H1 (cell line): ENCODE measurements at regions not wholly inside any gene's neighbourhood (a gene's known extent, or its start where the extent isn't known, plus 50 kb on each side); places are given as distances from the start of the nearest gene placed in this dataset.

ENCODE experiments used
- CTCF ChIA-PET: fragments of 300-600 bp; sonication (Branson Sonifier 250); formaldehyde crosslinking; loops from one replicate; lab custom pipeline; 2021; ENCODE audit not compliant: partially characterized antibody; lab: Charles Lee
- POLR2A ChIA-PET: fragments of 300-600 bp; sonication (Branson Sonifier 250); formaldehyde crosslinking; loops from one replicate; lab custom pipeline; 2021; ENCODE audit warnings: inconsistent platforms; ENCODE audit not compliant: partially characterized antibody; lab: Charles Lee
- DNase-seq, 2 experiments: peaks; one replicate each; pipeline versions ENCODE4 v3.0.0 to v3.0.0-alpha.2; 2010 to 2022; ENCODE audit warnings: low spot score in 2 of 2, low read depth in 1 of 2, mixed read lengths in 1 of 2
- FAIRE-seq: peaks from 2 replicates; lab custom pipeline; 2011; peaks lifted over from hg19 to GRCh38; lab: Jason Lieb, UNC
- H2AFZ ChIP-seq: 2 replicates; pipeline ENCODE4 v1.8.1; 2012; ENCODE audit warnings: low read length, inconsistent platforms
- H2AK5ac ChIP-seq: 2 replicates; pipeline ENCODE4 v1.6.1; 2013; ENCODE audit warnings: low read depth, low read length
- H2BK120ac ChIP-seq: replicated peaks from 2 replicates; pipeline ENCODE3; 2013; ENCODE audit warnings: low read depth, low read length, inconsistent platforms
- H2BK12ac ChIP-seq: 2 replicates; pipeline ENCODE4 v1.6.1; 2013; ENCODE audit warnings: low read depth, low read length
- H2BK15ac ChIP-seq: 2 replicates; pipeline ENCODE4 v1.6.1; 2013; ENCODE audit warnings: low read length
- H2BK20ac ChIP-seq: 2 replicates; pipeline ENCODE4 v1.6.1; 2013; ENCODE audit warnings: low read length
- H2BK5ac ChIP-seq: 2 replicates; pipeline ENCODE4 v1.6.1; 2013; ENCODE audit warnings: low read depth, low read length
- H3K14ac ChIP-seq: 2 replicates; pipeline ENCODE4 v1.6.1; 2013; ENCODE audit warnings: inconsistent platforms; ENCODE audit not compliant: insufficient read length
- H3K18ac ChIP-seq: 2 replicates; pipeline ENCODE4 v1.6.1; 2013; ENCODE audit warnings: low read length; ENCODE audit errors: extremely low read depth
- H3K23ac ChIP-seq: 2 replicates; pipeline ENCODE4 v1.6.1; 2013; ENCODE audit warnings: inconsistent platforms; ENCODE audit not compliant: insufficient read length
- H3K23me2 ChIP-seq: 2 replicates; pipeline ENCODE4 v1.6.1; 2013; ENCODE audit warnings: low read depth, low read length
- H3K27ac ChIP-seq: 2 replicates; pipeline ENCODE4 v1.6.1; 2011; ENCODE audit warnings: low read depth, low read length, inconsistent platforms
- H3K27me3 ChIP-seq, 4 experiments: replicated peaks in 1 of 4; 1 replicate in 1 of 4; 2 replicates in 3 of 4; pipeline versions ENCODE4 v1.6.1 to v1.8.1; 2011 to 2013; ENCODE audit warnings: low read length in 3 of 4, mild to moderate bottlenecking in 3 of 4, inconsistent platforms in 2 of 4, mixed read lengths in 2 of 4, moderate library complexity in 1 of 4; ENCODE audit not compliant: control insufficient read depth in 3 of 4, insufficient read depth in 3 of 4; ENCODE audit errors: extremely low read depth in 1 of 4
- H3K36me3 ChIP-seq, 4 experiments: 2 replicates each; pipeline versions ENCODE4 v1.6.1 to v1.8.1; 2011 to 2013; ENCODE audit warnings: mild to moderate bottlenecking in 4 of 4, low read length in 3 of 4, moderate library complexity in 2 of 4, control low read depth in 1 of 4, inconsistent platforms in 1 of 4; ENCODE audit not compliant: insufficient read depth in 4 of 4, control insufficient read depth in 2 of 4
- H3K4ac ChIP-seq: replicated peaks from 2 replicates; pipeline ENCODE3; 2013; ENCODE audit warnings: low read length, low read depth, mixed read lengths, inconsistent platforms; ENCODE audit not compliant: insufficient read length
- H3K4me1 ChIP-seq, 4 experiments: replicated peaks in 1 of 4; 1 replicate in 1 of 4; 2 replicates in 3 of 4; pipeline versions ENCODE4 v1.6.1 to v1.8.1; 2011 to 2013; ENCODE audit warnings: low read length in 3 of 4, inconsistent platforms in 2 of 4, mixed read lengths in 1 of 4; ENCODE audit not compliant: insufficient read depth in 4 of 4, control insufficient read depth in 3 of 4
- H3K4me2 ChIP-seq, 2 experiments: 2 replicates each; pipeline versions ENCODE4 v1.6.1 to v1.8.1; 2011 to 2013; ENCODE audit warnings: low read depth in 2 of 2, low read length in 2 of 2, control low read depth in 1 of 2, inconsistent platforms in 1 of 2, mild to moderate bottlenecking in 1 of 2; ENCODE audit not compliant: insufficient read depth in 1 of 2
- H3K4me3 ChIP-seq, 4 experiments: fragments of 200-600, 300-600 bp in 1 of 4; sonication (generic), shearing (Covaris generic), sonication (Bioruptor Twin) in 1 of 4; 2 replicates each; pipeline versions ENCODE4 v1.5.1 to v1.8.1; 2011 to 2016; ENCODE audit warnings: low read length in 4 of 4, low read depth in 3 of 4, control low read depth in 2 of 4, inconsistent platforms in 2 of 4, mild to moderate bottlenecking in 2 of 4, mixed read lengths in 1 of 4, moderate library complexity in 1 of 4; ENCODE audit not compliant: insufficient read depth in 2 of 4; ENCODE audit errors: extremely low read depth in 1 of 4
- H3K56ac ChIP-seq: replicated peaks from 2 replicates; pipeline ENCODE3; 2013; ENCODE audit warnings: low read depth, mild to moderate bottlenecking, mixed read lengths, low read length, inconsistent platforms; ENCODE audit not compliant: insufficient read length
- H3K79me1 ChIP-seq: 2 replicates; pipeline ENCODE4 v1.6.1; 2013; ENCODE audit warnings: low read depth, low read length, control low read depth
- H3K79me2 ChIP-seq, 2 experiments: 2 replicates each; pipeline versions ENCODE4 v1.6.1 to v1.8.1; 2012 to 2013; ENCODE audit warnings: low read length in 2 of 2, mild to moderate bottlenecking in 2 of 2, inconsistent platforms in 1 of 2; ENCODE audit not compliant: insufficient read depth in 2 of 2, control insufficient read depth in 1 of 2
- H3K9ac ChIP-seq, 4 experiments: replicated peaks in 1 of 4; 1 replicate in 1 of 4; 2 replicates in 3 of 4; pipeline versions ENCODE4 v1.6.1 to v1.8.1; 2011 to 2013; ENCODE audit warnings: low read depth in 3 of 4, low read length in 3 of 4, control low read depth in 2 of 4, mild to moderate bottlenecking in 2 of 4, moderate library complexity in 2 of 4, inconsistent platforms in 1 of 4; ENCODE audit errors: extremely low read depth in 1 of 4
- H3K9me3 ChIP-seq, 2 experiments: 2 replicates each; pipeline versions ENCODE4 v1.6.1 to v1.8.1; 2012 to 2013; ENCODE audit warnings: mild to moderate bottlenecking in 2 of 2, moderate library complexity in 2 of 2, control low read depth in 1 of 2, inconsistent platforms in 1 of 2, low read depth in 1 of 2, low read length in 1 of 2, mixed read lengths in 1 of 2; ENCODE audit not compliant: insufficient read depth in 2 of 2
- H4K20me1 ChIP-seq, 2 experiments: replicated peaks in 1 of 2; 2 replicates each; pipeline versions ENCODE3 to v1.8.1; 2011 to 2013; ENCODE audit warnings: inconsistent platforms in 2 of 2, low read length in 2 of 2, mild to moderate bottlenecking in 1 of 2; ENCODE audit not compliant: insufficient read depth in 2 of 2, control insufficient read depth in 1 of 2
- H4K5ac ChIP-seq: 2 replicates; pipeline ENCODE4 v1.6.1; 2013; ENCODE audit warnings: low read length, low read depth, mixed read lengths, inconsistent platforms; ENCODE audit not compliant: insufficient read length
- H4K8ac ChIP-seq: 2 replicates; pipeline ENCODE4 v1.8.0; 2013; ENCODE audit warnings: mild to moderate bottlenecking, moderate library complexity, low read length, inconsistent platforms; ENCODE audit not compliant: insufficient read depth; ENCODE audit errors: extremely low read depth
- H4K91ac ChIP-seq: replicated peaks from 2 replicates; pipeline ENCODE3; 2013; ENCODE audit warnings: low read length, mixed read lengths, inconsistent platforms; ENCODE audit not compliant: insufficient read length
- ASH2L ChIP-seq: fragments of 200-600, 300-600 bp; sonication (generic); IDR thresholded peaks from one replicate; pipeline ENCODE4 v1.7.1; 2017; ENCODE audit warnings: low read length
- BRCA1 ChIP-seq: IDR thresholded peaks from 2 replicates; pipeline ENCODE4 v1.6.1; 2012; ENCODE audit warnings: low read depth, low read length, improper control_type of control experiment
- CHD1 ChIP-seq: IDR thresholded peaks from 2 replicates; pipeline ENCODE4 v1.6.1; 2012; ENCODE audit warnings: low read depth, low read length, improper control_type of control experiment
- MAX ChIP-seq: IDR thresholded peaks from 2 replicates; pipeline ENCODE4 v1.6.1; 2012; ENCODE audit warnings: inconsistent platforms
- RBBP5 ChIP-seq: IDR thresholded peaks from 2 replicates; pipeline ENCODE4 v1.7.1; 2012; ENCODE audit warnings: low read depth, mild to moderate bottlenecking, inconsistent platforms, low read length, moderate library complexity, borderline replicate concordance
- SIRT6 ChIP-seq: IDR thresholded peaks from one replicate; pipeline ENCODE4 v1.7.1; 2012; ENCODE audit warnings: low read length, inconsistent platforms
- TAF1 ChIP-seq: IDR thresholded peaks from 2 replicates; pipeline ENCODE4 v1.6.1; 2011; ENCODE audit warnings: mild to moderate bottlenecking, low read depth, low read length
- TAF7 ChIP-seq: optimal IDR thresholded peaks from 2 replicates; pipeline ENCODE3; 2011; ENCODE audit warnings: low read depth, mild to moderate bottlenecking, inconsistent platforms, low read length, moderate library complexity, borderline replicate concordance
- TCF12 ChIP-seq: IDR thresholded peaks from 2 replicates; pipeline ENCODE4 v1.6.1; 2011; ENCODE audit warnings: low read depth, mild to moderate bottlenecking, low read length
- TEAD4 ChIP-seq: IDR thresholded peaks from 2 replicates; pipeline ENCODE4 v1.6.1; 2012; ENCODE audit warnings: low read depth, low read length, inconsistent platforms, mixed read lengths
- YY1 ChIP-seq: IDR thresholded peaks from 2 replicates; pipeline ENCODE4 v1.6.1; 2011; ENCODE audit warnings: low read depth, mild to moderate bottlenecking, low read length
- WGBS, 2 experiments: shearing (Covaris generic) in 1 of 2; methylation state at CpG; one replicate each; pipeline versions ENCODE4 v1.1.6 to v1.1.7; 2013 to 2015; ENCODE audit warnings: low lambda C conversion rate in 2 of 2, mixed read lengths in 2 of 2, inconsistent platforms in 1 of 2, low coverage in 1 of 2, missing lambda C conversion rate in 1 of 2; ENCODE audit not compliant: insufficient replicate concordance in 2 of 2, insufficient coverage in 1 of 2, insufficient read length in 1 of 2; ENCODE audit errors: extremely low coverage in 1 of 2, missing lambda C conversion rate in 1 of 2; 5-methylcytosine and 5-hydroxymethylcytosine counted together

GRCh38 chr5:43855452-43855851, 252.5 kb downstream of the NNT start:
- Histone ChIP-seq H3K4me2 (no peak overlapping the region), H3K36me3 (no peaks in the 10 kb centered on the region), H4K91ac (no peak overlapping the region), H2AK5ac (no peak overlapping the region), H3K9me3 (no peaks in the 10 kb centered on the region), H3K18ac (no peak overlapping the region), H2BK20ac (no peak overlapping the region), H3K9ac (no peak overlapping the region), H3K4ac (no peak overlapping the region), H2BK15ac (no peak overlapping the region), H3K4me1 (peaks cover 0 to 3% (median 1%) of the 10 kb centered on the region in 4 experiments; a peak in 2 of 7 replicates), H2AFZ (no peak overlapping the region), H2BK120ac (no peak overlapping the region), H2BK5ac (no peak overlapping the region), H3K23me2 (no peaks in the 10 kb centered on the region; the same call in 1 of the 2 replicates), H3K23ac (no peak overlapping the region), H4K8ac (no peak overlapping the region), H3K4me3 (no peak overlapping the region), H2BK12ac (no peak overlapping the region), H4K5ac (no peak overlapping the region), H3K56ac (no peak overlapping the region), H3K14ac (no peak overlapping the region), H3K27ac (no peak overlapping the region), H3K79me2 (no peaks in the 10 kb centered on the region), H3K27me3 (no peaks in the 10 kb centered on the region), H3K79me1 (no peaks in the 10 kb centered on the region), H4K20me1 (no peaks in the 10 kb centered on the region)
- 88% methylated on average over 5 of the region's 5 CpGs; no CpG with 5 or more reads in 1 of the 2 experiments for WGBS, 2 experiments
- FAIRE-seq, result no peak
- CTCF ChIA-PET, result no interaction called here
- TF ChIP-seq MAX (no peak), TCF12 (no peak), ASH2L (no peak), CHD1 (no peak), TEAD4 (no peak), SIRT6 (no peak), BRCA1 (no peak), TAF1 (no peak), TAF7 (no peak), RBBP5 (no peak), YY1 (no peak)
- no peak for DNase-seq
- POLR2A ChIA-PET, result no interaction called here
